OCI-LY3 (cell line): ENCODE measurements at regions not wholly inside any gene's neighbourhood (a gene's known extent, or its start where the extent isn't known, plus 50 kb on each side); places are given as distances from the start of the nearest gene placed in this dataset.
"Not testable (repeated sequence)": the region's sequence is repeated elsewhere in the genome, so short reads cannot be mapped to it uniquely, and the experiment has no call there.

Experiments
- CTCF ChIP-seq: fragments of 200-600, 300-600 bp; sonication (generic); IDR thresholded peaks from 2 replicates; pipeline ENCODE4 v1.5.1; 2014; ENCODE audit warnings: antibody characterized with exemption, low read length, low read depth
- EZH2phosphoT487 ChIP-seq: fragments of 200-600 bp; shearing (Covaris generic); IDR thresholded peaks from 2 replicates; pipeline ENCODE4 v1.6.1; 2018; ENCODE audit warnings: antibody characterized with exemption, mixed run types, low read depth

GRCh38 chr5:52634171-52634570 is 153.5 kb upstream of the ITGA1 start:
- not testable (repeated sequence) for TF ChIP-seq CTCF, EZH2phosphoT487
